GM21717 (cell line): ENCODE measurements at regions not wholly inside any gene's neighbourhood (a gene's known extent, or its start where the extent isn't known, plus 50 kb on each side); places are given as distances from the start of the nearest gene placed in this dataset.

Experiments
- ATAC-seq: cut with Tn5 transposase; IDR thresholded peaks from one replicate; pipeline ENCODE4 v1.9.1; 2021; ENCODE audit warnings: mild to moderate bottlenecking, moderate library complexity; ENCODE audit not compliant: unreplicated experiment

- no peak for ATAC-seq
Observed at GRCh38 chr6:164337024-164337924, 922.8 kb downstream of the QKI start.

DNA sequence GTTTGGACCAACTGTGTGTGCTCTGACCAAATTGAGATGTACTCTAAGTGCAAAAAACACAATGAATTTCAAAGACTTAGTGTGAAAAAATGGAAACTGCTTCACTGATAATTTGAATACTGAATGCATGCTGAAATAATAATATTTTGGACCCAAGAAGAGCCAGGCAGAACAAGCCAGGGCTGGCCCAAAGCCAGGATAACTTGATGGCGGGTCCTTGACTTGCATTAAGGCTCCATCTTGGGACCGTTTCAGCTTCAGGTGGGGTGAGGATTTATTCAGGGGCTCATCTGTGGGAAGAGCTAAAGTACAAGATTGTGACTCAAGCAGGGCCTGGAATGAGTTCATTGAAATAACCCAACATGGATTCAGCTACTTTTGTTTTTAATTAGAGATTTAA lies 921.9 kb downstream of the QKI start:
- ATAC-seq, result no peak

DNA sequence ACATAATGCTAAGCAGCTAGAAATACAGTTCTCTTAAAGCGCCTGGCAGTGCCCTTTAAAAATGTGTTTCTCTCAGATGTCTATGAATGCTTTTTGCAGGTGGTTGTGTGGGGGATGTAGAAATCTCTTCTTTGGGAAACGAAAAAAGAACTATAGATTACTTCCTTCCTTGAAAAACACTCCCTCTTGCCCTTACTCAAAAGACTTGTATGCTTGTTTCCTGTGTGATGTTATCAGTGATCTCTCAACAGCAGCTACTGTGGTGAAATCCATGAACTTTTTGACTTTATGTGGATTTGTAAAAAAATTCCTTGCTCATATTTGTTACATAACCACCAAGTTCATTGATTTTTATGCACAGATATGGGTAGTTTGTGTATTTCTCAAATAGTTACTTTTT lies 916.5 kb downstream of the QKI start:
- ATAC-seq, result no peak

GRCh38 chr6:164325168-164325567 lies 910.6 kb downstream of the QKI start:
- ATAC-seq, result no peak

DNA sequence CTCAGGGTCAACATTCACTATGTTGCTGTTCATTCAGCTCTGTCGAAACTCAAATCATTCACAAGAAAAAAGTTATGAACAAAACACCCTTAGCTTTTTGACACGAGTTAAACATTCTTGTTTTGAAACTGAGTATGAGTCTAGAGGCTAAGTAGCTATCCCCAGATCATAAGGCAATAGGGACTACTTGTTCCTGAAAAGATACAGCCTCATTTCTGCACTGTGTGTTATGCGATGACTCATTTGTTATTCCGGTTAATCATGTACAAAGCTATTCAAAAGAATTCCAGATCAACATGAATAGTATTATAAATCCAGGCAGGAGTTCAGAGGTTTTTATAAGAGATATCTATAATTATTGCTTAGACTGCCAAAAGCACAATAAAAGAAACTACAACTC lies 908.0 kb downstream of the QKI start:
- no peak for ATAC-seq

DNA sequence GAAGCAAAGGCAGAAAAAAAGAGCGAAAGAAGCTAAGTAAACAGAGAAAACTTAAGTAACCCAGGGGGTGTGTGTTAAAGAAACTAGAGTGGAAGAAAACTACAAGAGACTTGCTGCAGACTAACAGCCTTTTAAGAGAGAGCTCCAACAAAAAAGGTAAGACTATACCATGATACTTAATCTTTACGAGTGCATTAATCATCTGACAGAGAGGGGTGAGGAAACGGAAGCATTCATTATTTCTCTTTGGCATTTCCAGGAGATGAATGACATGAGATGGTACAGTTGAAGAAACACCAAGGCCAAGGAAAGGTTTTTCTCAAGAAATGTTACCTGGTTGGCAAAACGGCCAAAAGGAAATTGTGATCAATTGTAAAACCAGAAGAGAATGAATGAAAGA lies 906.8 kb downstream of the QKI start:
- ATAC-seq, result no peak

DNA sequence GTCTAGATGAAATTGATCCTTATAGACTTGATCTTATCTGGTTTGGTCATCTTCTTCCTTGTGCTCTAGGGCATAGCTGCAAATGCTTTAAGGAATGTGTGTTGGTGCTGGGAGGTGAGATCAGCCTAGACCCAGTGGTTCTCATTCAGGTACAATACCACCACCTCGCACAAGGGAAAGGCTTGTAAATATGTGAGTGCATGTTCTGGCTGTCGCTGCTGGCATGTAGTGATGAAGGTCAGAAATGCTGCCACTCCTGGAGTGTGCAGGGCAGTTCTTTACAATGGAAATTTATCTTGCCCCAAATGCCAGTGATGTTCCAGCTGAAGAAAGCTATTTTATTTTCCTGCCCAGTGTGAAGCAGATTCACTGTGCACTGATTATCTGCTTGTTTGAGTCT lies 900.9 kb downstream of the QKI start:
- ATAC-seq, result no peak

GRCh38 chr6:164308339-164308738 lies 893.8 kb downstream of the QKI start:
- ATAC-seq, result no peak

DNA sequence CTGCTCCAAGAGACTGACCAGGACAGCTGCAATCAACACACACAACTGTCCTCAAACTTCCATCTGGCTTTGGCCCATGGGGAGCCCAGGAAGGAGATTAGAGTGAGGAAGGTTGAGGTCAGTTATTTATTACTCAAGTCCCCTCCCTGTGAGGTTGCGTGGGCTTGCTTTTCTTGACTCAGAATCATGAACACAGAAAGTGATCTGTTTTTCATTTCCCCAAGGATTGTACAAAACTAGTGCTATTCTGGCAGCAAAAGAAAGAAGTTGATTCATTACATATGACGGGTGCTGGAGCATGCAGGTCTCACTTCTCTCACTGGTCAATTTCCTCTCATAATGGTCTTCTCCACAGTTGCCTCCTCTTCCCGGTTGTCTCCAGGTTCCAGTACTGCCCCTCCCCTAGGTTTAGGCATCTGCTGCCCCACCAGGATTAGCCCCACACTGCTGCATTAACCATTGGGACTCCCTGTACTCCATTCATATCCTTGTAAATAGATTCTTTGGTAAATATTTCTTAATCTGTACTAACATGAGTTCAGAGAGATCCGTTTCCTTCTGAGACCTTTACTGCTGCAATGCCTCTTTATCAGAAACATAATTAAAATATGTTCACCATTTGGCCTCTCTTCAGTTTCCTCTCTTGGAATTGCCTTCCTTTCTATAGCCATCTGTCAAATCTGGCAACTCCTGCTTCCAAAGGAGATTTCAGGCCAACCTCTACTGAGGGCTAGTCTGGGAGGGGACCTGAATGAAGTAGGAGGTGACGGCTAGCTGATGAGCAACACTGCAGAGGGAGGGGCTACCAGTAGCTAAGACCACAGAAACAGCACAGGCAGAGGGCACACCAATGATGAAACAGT lies 888.8 kb downstream of the QKI start:
- ATAC-seq, result no peak

DNA sequence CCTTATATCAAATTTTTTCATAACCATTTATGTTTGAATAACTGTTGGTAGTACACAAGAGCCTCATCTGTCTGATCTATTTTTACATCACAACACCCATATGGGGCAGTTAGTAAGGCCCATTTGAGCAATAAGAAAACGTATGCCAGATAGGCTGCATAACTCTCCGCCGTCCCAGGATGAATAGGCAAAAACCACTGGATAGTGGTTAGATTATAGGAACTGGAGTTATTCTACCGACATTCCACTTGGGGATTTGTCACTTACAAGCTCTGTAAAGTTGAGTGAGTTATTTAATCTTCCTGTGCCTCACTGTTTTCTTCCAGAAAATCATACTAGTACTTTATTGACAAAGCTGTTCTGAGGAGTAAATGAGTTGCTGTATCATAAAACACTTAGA lies 881.9 kb downstream of the QKI start:
- ATAC-seq, result no peak

DNA sequence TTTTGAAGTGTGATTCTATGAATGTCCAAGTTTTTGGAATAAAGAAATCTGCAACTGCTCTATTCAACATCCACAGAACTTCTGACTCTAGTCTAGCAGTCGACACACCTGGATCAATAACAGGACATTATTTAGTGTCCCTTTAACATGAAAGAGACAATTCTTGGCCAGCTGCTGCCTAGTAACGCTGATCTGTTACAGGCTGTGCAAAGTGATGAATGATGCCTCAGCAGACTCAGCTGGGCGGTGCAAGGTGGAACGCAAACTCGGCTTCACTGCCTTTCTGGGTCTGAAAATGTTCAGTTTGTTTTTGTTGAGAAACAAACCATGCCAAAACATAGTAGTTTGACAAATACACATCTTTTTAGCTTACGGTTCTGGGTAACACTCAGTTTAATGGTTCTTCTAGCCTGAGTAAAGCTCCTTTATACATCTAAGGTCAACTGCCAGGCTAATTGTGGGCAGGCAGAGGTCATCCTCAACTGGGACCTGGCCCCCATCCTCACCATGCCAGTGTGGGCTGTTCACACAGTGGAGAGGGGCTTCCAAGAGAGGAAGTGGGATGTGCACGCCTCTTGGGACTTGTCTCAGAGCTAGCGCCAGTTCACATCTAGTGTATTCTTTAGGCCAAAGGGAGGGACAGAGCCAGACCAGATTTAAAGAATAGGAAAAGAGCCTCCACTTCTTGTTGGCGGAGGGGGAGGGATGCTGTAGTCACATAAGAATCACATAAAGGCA lies 879.7 kb downstream of the QKI start:
- no peak for ATAC-seq

GRCh38 chr6:164291224-164291623 lies 876.7 kb downstream of the QKI start:
- ATAC-seq, result no peak

DNA sequence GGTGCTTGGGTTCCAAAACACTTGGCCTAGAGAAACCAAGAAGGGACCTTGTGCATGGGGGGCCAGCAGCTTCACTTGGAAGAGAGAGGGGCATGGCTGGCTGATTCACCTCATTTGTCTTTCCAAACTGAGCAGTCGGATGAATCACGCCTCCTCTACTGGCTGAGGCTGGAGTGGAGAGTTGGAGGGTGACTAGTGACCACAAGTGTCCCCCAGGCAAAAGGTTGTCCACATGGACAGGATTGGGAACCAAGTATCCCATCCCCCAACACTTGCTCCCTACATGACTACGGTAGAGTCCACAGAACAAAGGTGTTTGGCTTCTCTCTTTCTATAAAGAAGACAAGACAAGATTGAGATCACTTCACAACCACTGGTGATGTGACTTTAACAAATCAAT lies 875.6 kb downstream of the QKI start:
- no peak for ATAC-seq

- no peak for ATAC-seq
Observed at GRCh38 chr6:164286011-164286410, 871.5 kb downstream of the QKI start.

DNA sequence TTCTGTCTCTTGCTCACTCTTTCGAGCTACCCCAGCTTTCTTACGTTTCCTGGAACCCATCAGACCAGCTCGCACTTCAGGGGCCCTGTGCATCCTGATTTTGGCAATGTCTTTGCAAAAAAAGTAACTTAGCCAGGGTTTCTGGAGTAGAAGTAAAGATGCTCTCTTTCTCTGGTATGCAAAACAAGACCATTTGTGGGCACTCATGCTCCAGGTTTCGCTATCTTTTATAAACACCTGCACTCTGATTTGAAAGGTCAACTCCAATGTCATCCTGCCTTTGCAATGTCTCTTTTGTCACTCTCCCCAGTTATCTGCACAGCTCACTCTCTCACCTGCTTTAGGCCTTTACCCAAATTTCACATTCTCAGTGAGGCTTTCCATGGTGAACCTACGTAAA lies 869.1 kb downstream of the QKI start:
- no peak for ATAC-seq

GRCh38 chr6:164276211-164276610 lies 861.7 kb downstream of the QKI start:
- no peak for ATAC-seq

- ATAC-seq, result no peak
Observed at GRCh38 chr6:164275773-164276172, 861.3 kb downstream of the QKI start.

GRCh38 chr6:164274493-164274892 lies 860.0 kb downstream of the QKI start:
- ATAC-seq, result no peak

- ATAC-seq, result no peak
Observed at GRCh38 chr6:164273491-164273890, 859.0 kb downstream of the QKI start.

DNA sequence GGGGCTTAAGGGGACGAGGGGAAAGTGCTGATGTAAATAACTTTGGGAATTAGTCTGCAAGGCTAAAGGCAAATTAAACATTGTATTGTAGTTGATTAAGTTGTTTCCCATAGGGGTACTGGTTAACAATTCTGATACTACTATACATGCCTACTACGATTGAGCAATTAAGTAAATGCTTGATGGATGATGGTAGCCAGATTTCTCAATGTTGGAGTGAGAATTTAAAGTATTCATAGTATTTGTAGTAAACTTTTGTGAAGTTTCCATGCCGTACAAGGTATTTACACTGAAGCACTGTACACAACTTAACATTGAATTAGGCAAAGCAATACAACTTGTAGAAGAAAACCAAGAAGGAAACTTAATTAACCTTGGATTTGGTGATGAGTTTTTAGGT lies 852.3 kb downstream of the QKI start:
- ATAC-seq, result no peak

- no peak for ATAC-seq
Observed at GRCh38 chr6:164262348-164262747, 847.8 kb downstream of the QKI start.
